ENCODE measurements at regions not wholly inside any gene's neighbourhood (a gene's known extent, or its start where the extent isn't known, plus 50 kb on each side); places are given as distances from the start of the nearest gene placed in this dataset.
"Not testable (repeated sequence)": the region's sequence is repeated elsewhere in the genome, so short reads cannot be mapped to it uniquely, and the experiment has no call there.

DNA sequence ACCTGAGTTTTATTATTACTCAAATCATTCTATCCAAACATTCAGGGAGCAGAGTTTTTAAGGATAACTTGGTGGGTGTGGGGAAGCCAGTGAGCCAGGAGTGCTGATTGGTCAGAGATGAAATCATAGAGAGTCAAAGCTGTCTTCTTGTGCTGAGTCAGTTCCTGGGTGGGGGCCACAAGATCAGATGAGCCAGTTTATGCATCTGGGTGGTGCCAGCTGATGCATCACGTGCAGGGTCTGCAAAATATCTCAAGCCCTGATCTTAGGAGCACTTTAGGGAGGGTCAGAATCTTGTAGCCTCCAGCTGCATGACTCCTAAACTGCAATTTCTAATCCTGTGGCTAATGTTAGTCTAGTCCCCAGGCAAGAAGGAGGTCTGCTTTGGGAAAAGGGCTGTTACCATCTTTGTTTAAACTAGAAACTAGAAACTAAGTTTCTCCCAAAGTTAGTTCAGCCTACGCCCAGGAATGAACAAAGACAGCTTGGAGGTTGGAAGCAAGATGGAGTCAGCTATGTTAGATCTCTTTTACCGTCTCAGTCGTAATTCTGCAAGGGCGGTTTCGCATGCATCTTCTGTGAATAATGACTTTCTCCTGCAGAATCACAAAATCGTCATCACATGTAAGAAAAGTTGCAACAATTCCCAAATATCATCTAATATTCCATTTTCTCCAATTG is 97.5 kb downstream of the ZNF664 start:
- not testable (repeated sequence) for DNase-seq (ENCODE audit: low read depth); H3K4me3 ChIP-seq (ENCODE audit: control insufficient read depth, low read depth, low read length)

DNA sequence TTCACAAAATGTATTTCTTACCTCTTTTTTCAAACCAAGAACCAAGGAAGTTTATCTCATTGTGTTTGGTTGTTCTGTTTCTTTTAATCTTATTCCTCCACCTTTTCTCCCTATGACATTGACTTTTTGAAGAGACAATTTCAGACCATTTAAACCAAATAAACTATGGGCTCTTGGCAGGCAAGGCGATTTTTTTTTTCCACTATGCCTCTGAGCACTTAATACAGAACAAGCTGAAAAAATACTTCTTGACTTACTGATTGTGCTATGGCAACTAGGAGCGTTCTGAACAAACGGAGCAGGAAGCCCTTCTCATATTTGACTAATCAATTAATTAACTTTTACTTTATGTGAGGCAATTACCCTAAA is 98.0 kb downstream of the ZNF664 start:
- H3K4me3 ChIP-seq (ENCODE audit: control insufficient read depth, low read depth, low read length) = no peak overlapping the region
- TF ChIP-seq, protein P1, sequence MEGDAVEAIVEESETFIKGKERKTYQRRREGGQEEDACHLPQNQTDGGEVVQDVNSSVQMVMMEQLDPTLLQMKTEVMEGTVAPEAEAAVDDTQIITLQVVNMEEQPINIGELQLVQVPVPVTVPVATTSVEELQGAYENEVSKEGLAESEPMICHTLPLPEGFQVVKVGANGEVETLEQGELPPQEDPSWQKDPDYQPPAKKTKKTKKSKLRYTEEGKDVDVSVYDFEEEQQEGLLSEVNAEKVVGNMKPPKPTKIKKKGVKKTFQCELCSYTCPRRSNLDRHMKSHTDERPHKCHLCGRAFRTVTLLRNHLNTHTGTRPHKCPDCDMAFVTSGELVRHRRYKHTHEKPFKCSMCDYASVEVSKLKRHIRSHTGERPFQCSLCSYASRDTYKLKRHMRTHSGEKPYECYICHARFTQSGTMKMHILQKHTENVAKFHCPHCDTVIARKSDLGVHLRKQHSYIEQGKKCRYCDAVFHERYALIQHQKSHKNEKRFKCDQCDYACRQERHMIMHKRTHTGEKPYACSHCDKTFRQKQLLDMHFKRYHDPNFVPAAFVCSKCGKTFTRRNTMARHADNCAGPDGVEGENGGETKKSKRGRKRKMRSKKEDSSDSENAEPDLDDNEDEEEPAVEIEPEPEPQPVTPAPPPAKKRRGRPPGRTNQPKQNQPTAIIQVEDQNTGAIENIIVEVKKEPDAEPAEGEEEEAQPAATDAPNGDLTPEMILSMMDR (IDR thresholded peaks at IDR 0.05; ENCODE audit: control insufficient read depth, insufficient read depth, low read depth, low read length, missing control alignments) = no peak
- DNase-seq (ENCODE audit: low read depth) = no peak

DNA sequence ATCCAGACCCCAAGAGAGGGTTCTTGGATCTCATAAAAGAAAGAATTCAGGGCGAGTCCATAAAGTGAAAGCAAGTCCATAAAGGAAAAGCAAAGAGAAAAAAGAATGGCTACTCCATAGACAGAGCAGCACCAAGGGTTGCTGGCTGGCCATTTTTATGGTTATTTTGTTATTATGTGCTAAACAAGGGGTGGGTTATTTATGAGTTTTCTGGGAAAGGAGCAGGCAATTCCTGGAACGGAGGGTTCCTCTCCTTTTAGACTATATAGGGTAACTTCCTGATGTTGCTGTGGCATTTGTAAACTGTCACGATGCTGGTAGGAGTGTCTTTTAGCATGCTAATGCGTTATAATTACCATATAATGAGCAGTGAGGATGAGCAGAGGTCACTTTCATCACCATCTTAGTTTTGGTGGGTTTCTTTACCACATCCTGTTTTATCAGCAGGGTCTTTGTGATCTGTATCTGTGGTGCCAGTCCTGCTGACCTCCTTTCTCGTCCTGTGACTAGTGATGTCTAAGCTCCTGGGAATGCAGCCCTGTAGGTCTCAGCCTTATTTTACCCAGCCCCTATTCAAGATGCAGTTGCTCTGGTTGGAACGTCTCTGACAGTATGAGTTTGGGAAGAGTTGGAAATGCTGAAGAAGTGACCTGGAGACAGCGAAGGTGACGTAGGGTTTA is 100.5 kb downstream of the ZNF664 start:
- no peak overlapping the region for H3K4me3 ChIP-seq (ENCODE audit: control insufficient read depth, low read depth, low read length)
- TF ChIP-seq, protein P1 (IDR thresholded peaks at IDR 0.05; ENCODE audit: control insufficient read depth, insufficient read depth, low read depth, low read length, missing control alignments) = no peak
- DNase-seq (ENCODE audit: low read depth) = no peak

DNA sequence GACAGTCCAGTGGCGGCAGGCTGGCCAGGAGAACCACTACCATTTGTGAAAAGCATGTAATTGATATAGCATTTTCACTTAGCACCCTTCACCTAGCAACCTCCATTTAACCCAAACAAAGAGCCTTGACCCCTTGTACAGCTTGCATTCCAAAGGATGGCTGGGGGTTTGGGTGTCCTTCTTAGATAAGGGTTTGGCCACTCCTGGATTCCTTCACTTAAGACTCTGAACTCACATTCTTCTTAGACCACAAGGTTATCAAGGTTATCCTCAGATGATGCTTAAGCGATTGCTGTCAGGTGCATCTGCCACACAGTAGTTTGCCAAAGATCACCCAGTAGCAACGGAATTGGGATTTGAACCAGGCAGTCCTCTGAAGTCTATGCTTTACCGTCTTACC is 102.8 kb downstream of the ZNF664 start:
- no peak for DNase-seq (ENCODE audit: low read depth)
- TF ChIP-seq, protein P1 (IDR thresholded peaks at IDR 0.05; ENCODE audit: control insufficient read depth, insufficient read depth, low read depth, low read length, missing control alignments) = no peak
- H3K4me3 ChIP-seq (ENCODE audit: control insufficient read depth, low read depth, low read length) = no peak overlapping the region

DNA sequence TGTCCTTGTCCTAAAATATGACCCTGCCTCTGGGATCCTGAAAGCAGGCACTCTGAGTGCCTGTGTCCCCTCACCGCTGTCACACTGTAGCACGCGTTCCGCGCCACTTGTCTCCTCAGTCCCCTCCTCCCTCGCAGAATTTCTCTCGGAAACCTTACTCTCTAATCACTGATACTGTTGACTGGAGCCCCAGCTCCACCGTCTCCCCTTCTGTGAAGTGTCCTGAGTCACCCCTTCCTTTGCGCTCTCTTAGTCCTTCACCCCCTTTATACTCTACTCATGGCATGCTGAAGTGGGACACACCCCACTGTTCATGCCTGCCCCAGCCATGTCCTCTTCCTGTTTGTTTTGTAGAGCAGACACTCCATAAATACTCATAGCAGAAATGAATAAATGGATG is 104.7 kb downstream of the ZNF664 start:
- H3K4me3 ChIP-seq (ENCODE audit: control insufficient read depth, low read depth, low read length) = no peak overlapping the region
- TF ChIP-seq, protein P1 (IDR thresholded peaks at IDR 0.05; ENCODE audit: control insufficient read depth, insufficient read depth, low read depth, low read length, missing control alignments) = no peak
- DNase-seq (ENCODE audit: low read depth) = no peak

DNA sequence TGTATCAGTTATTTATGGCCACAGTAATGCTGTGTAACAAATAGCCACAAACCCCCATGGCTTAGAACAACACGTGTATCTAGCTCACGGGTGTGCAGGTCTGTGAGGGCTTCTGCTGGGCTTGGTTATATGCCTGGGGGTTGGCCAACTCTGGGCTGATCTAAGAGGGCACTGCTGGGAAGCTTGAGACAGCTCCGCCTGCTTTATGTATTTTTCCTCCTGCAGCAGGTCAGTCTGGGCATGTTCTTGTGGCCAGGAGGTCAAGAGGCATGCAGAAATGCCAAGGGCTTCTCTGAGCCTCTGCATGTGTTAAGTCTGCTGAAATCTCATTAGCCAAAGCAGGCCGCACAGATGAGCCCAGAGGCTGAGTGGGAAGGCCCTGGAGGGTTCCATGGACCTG is 105.8 kb downstream of the ZNF664 start:
- TF ChIP-seq, protein P1 (IDR thresholded peaks at IDR 0.05; ENCODE audit: control insufficient read depth, insufficient read depth, low read depth, low read length, missing control alignments) = no peak
- H3K4me3 ChIP-seq (ENCODE audit: control insufficient read depth, low read depth, low read length) = no peak overlapping the region
- no peak for DNase-seq (ENCODE audit: low read depth)

DNA sequence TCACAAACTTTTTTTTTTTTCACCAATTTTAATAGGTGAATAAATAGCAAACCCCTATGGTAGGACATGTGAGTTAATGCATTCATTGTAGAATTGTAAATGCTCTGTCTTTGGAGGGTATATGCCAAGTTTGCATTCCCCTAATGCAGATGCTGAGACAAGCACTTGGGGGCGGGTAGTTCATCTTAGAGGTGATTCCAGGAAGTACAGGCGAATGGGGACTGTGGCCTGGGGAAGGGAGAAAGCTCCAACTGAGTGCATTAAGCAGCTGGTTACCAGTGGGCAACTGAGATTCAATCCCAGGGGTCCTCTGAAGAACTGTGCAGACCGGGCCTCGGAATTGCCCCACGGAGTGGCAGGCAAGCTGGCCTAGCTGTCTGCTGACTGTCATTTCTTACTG is 107.6 kb downstream of the ZNF664 start:
- TF ChIP-seq, protein P1 (IDR thresholded peaks at IDR 0.05; ENCODE audit: control insufficient read depth, insufficient read depth, low read depth, low read length, missing control alignments) = no peak
- no peak for DNase-seq (ENCODE audit: low read depth)
- no peak overlapping the region for H3K4me3 ChIP-seq (ENCODE audit: control insufficient read depth, low read depth, low read length)

Data from AG09309 (cell line).